GM19238 (cell line): ENCODE measurements at regions not wholly inside any gene's neighbourhood (a gene's known extent, or its start where the extent isn't known, plus 50 kb on each side); places are given as distances from the start of the nearest gene placed in this dataset.
A peak's percentile ranks its signal among the peaks of the same experiment; 100 is the strongest.
"Not testable (repeated sequence)": the region's sequence is repeated elsewhere in the genome, so short reads cannot be mapped to it uniquely, and the experiment has no call there.

ENCODE experiments used
- DNase-seq: peaks from one replicate; pipeline ENCODE4 v3.0.0; 2011; ENCODE audit warnings: low spot score; ENCODE audit not compliant: insufficient read length

DNA sequence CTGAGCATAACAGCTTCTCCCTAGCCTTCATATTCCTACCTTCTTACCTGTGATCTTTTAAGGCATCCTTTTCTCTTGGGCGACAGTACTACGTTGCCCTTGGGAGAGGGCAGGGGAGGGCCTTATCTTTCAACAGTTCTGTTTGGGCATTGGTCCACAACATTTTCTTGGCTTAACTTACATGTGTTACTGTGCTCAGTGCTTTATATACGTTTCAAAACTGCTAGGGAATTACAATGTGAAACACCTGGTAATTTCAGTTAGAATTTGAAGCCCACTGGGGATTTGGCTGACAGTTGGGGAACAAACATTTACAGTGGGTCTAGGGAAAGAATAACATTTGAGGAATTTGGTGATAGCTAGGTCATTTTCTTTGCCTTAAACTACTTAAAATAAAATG lies 667.1 kb downstream of the PRIM2 start:
- not testable (repeated sequence) for DNase-seq

DNA sequence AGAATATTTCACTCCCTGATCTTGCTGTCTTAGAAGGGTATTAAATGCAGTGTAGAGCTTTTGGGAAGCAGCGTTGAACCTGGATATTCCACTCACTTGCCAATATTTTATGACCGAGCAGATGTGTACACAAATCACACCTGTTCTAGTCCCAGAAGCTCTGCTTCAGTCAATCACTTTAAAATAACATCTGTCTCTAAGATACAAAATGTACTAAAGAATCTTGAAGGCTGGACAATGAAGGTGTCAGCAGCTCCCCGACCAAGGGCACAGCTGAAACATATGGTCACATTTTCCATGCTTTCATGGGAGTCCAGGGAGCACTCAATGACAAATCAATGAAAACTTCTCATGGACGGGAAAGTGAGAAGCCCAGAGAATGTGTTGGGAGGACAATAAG lies 668.3 kb downstream of the PRIM2 start:
- DNase-seq = not testable (repeated sequence)

- peak; percentile 0 for DNase-seq
Measured at GRCh38 chr6:57986584-57986983, 669.2 kb downstream of the PRIM2 start.

DNA sequence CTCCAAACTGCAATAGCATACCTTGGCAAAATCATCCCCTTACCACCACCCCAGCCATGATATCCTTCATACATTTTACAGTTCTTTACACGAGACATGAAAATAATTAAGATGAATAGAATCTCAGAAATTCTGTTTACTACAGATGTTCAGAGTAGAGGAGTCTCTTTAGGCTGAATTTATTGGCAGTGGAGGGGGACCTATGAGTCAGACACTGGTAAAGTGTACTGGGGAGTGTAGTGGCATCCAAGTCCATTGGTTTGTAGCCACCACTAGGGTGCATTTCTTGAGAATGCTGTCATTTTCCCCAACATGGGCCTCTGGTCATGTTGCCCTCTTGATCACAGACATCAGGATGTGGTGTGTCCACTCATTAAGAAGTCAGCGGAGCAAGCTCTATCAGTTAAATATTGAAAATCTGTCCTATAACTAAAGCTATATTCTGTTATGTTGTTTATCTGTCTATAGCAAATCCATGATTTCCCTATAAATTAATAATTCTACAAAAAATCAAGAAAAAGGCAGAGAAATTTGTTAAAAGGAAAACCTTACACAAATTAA lies 672.2 kb downstream of the PRIM2 start:
- DNase-seq = not testable (repeated sequence)

GRCh38 chr6:57998858-57999619 lies 681.6 kb downstream of the PRIM2 start:
- not testable (repeated sequence) for DNase-seq

- not testable (repeated sequence) for DNase-seq
Measured at GRCh38 chr6:58000233-58000632, 682.8 kb downstream of the PRIM2 start.

GRCh38 chr6:58003417-58004167 lies 686.2 kb downstream of the PRIM2 start:
- not testable (repeated sequence) for DNase-seq

DNA sequence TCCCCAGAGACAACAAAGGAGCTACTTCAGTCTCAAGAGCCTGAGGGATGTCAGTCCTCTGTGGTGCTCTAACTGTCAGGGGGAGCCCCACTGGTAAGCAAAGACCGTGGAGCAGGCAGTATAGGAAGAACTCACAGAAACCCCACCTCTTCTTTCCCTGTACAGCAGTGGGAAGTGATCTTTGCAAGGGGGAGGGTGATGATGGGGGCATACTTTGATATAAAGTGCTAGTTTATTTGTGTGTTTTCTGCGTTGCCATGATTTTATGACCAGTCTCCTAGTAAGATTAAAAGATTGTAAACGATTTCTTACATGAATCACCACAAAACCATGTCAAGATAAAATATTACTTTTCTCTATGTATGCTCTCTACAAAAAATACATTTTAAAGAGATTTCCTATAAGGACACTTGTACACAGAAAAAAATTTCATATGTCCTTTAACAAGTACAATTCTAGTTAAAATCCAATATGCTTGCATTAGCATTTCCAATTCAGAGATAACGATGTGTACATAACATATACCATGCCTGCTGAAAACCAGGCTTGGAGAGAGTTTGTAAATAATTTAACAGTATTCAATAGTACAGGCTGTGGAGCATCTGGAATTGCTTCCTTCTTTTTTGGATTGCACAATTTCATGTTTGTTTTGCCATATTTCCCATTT lies 690.0 kb downstream of the PRIM2 start:
- DNase-seq = not testable (repeated sequence)

DNA sequence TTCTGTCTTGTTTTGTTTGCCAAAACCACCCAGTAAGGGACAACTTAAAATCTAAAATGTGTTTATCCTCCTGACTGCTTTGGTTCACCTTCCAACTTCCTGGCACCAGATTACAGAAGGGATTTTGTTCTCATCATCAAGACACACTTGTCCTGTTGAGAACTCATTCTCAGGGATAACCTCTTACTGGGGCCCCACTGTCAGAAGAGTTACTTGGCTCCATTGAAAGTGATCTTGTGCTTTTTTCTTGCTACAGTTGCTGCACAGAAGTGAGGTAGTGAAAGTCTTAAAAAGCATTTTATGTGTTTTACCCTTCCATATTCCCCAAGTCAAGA lies 690.5 kb downstream of the PRIM2 start:
- DNase-seq = not testable (repeated sequence)

DNA sequence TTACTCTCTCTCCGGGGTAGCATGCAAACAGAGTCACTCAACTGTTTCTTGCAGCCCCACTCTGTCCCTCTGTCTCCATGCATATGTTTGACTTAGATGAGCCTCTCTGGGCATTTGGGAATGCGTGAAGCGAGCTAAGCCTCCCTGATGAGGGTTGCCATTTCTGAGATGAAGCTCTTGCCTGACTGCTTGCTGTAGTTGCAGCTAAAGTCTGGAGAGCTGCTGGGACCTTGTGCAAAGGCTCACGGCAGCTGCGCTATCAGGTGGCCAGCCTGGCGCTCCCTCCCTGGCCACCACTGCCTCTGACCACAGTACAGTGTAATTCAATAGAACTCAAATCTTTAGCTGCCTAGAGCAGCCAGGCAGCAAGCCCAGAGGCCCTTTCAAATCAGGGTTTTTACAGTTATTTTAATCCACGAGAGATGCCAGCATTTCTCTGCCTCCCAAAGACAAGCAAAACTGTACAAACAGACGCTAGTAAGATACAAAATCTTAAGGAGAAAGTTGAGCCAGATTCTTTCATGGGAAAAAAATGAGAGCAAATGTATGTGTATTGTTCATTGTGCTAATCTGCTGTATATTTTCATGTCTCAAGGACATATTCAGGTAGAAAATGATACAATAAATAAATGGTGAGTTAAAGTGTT lies 694.6 kb downstream of the PRIM2 start:
- DNase-seq = not testable (repeated sequence)

- not testable (repeated sequence) for DNase-seq
Measured at GRCh38 chr6:58016614-58017013, 699.2 kb downstream of the PRIM2 start.

- not testable (repeated sequence) for DNase-seq
Measured at GRCh38 chr6:58028188-58028587, 710.8 kb downstream of the PRIM2 start.

DNA sequence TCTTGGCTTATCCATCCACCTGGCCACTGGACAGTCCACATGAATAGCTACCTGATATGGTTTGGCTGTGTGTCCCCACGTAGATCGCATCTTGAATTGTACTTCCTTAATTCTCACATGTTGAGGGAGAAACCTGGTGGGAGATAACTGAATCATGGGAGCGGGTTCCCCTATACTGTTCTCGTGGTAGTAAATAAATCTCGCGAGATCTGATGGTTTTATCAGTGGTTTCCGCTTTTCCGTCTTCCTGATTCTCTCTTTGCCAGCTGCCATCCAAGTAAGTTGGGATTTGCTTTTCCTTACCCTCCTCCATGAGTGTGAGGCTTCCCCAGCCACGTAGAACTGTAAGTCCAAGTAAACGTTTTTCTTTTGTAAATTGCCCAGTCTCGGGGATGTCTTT lies 720.8 kb downstream of the PRIM2 start:
- not testable (repeated sequence) for DNase-seq

GRCh38 chr6:58046584-58046983 lies 729.2 kb downstream of the PRIM2 start:
- not testable (repeated sequence) for DNase-seq

GRCh38 chr6:58047389-58047788 lies 730.0 kb downstream of the PRIM2 start:
- DNase-seq = not testable (repeated sequence)

DNA sequence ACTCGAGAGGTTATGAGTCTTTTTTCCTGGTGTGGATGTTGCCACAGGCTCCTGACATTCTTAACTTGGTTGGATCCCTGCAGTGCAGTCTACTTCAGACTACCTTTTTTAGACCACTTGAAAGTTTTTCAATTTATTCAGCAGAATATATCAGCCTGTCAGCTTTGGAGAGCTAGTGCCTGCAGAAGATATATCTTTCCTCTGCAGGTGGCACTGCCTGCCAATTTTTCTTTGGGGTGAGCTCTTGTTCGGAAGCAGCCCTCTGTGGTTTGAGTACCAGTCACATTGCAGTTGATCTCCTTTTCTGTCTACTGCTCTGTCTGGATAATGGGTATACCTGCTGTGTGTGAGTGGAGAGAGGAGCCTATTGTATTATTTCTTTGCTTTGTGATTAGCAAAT lies 730.4 kb downstream of the PRIM2 start:
- DNase-seq = not testable (repeated sequence)

- not testable (repeated sequence) for DNase-seq
Measured at GRCh38 chr6:58055465-58056176, 738.2 kb downstream of the PRIM2 start.

GRCh38 chr6:58059701-58060100 lies 742.3 kb downstream of the PRIM2 start:
- DNase-seq = not testable (repeated sequence)

DNA sequence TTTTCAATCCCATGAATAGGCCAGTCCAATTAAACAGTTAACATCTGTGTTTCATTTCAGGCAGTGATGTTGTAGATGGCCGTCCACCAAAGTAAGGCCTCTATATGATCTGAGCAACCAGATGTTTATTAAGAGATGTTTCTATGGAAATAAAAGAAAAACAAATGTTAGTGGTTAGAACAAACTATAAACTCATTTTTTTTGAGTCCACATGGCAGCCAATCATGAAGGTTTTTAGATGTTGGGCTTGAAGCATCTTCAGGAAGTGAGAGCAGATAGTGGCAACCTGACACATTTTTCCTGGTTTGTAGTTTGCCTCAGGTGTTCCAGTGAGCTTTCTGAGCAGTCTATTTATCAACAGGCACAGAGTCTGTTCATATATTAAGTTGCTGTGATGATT lies 746.1 kb downstream of the PRIM2 start:
- not testable (repeated sequence) for DNase-seq

- DNase-seq = not testable (repeated sequence)
Measured at GRCh38 chr6:58067867-58068548, 750.6 kb downstream of the PRIM2 start.
